ENCODE measurements at regions not wholly inside any gene's neighbourhood (a gene's known extent, or its start where the extent isn't known, plus 50 kb on each side); places are given as distances from the start of the nearest gene placed in this dataset.

DNA sequence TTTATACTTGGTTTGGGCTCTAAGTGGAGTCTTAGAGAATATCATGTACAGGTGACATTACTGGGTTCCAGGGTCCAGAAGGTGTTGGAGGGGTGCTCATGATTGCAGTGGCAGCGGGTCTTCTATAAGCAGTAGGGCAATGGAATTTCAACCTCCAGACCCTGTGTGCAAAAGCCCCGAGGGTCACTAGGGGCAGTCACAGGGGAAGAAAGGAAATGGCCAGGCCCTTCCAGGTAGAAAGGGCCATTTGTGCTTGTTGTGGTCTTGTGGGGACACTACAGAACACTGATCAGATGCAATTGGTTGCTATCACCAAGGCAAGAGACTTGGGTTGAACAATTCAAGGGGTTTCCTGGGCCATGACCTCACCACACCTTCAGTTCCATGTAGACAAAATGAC is 283.4 kb downstream of the GADD45G start:
- CTCF ChIA-PET (ENCODE audit: partially characterized antibody): interaction anchor here (0.6 kb wide), 1 partner anchor 10 kb away, joined by 3 read pairs; no protein-coding TSS in a partner anchor
- WGBS, 2 experiments (ENCODE audit: extremely low coverage in 1 of 2, insufficient coverage in 1 of 2, insufficient read length in 1 of 2, insufficient replicate concordance in 2 of 2, low coverage in 1 of 2, low lambda C conversion rate in 2 of 2, missing lambda C conversion rate in 1 of 2): 87% methylated on average over 2 of the region's 2 CpGs; no CpG with 5 or more reads in 1 of the 2 experiments
- H4K91ac ChIP-seq (replicated peaks; ENCODE audit: insufficient read length, low read length): no peak overlapping the region

More for the DNA sequence above, 283.4 kb downstream of the GADD45G start:
- no peak overlapping the region for H2BK15ac ChIP-seq (ENCODE audit: low read length)
- no peak overlapping the region for H3K4me3 ChIP-seq (ENCODE audit: extremely low read depth in 1 of 4, insufficient read depth in 2 of 4, low read depth in 3 of 4, low read length in 4 of 4)
- no peak overlapping the region for H4K8ac ChIP-seq (ENCODE audit: extremely low read depth, insufficient read depth, low read length)
- no peak overlapping the region for H3K56ac ChIP-seq (replicated peaks; ENCODE audit: insufficient read length, low read depth, low read length)
- no peak overlapping the region for H2AFZ ChIP-seq (ENCODE audit: low read length)
- H3K27ac ChIP-seq (ENCODE audit: low read depth, low read length): no peak overlapping the region
- H3K9ac ChIP-seq (replicated peaks in 1 of 4; ENCODE audit: extremely low read depth in 1 of 4, low read depth in 3 of 4, low read length in 3 of 4): no peak overlapping the region
- H3K4me1 ChIP-seq (replicated peaks in 1 of 4; ENCODE audit: control insufficient read depth in 3 of 4, insufficient read depth in 4 of 4, low read length in 3 of 4): peaks cover 0 to 3% (median 0%) of the 10 kb centered on the region in 4 experiments; a peak in 1 of 7 replicates
- no peak overlapping the region for H3K4ac ChIP-seq (replicated peaks; ENCODE audit: insufficient read length, low read depth, low read length)
- H3K23ac ChIP-seq (ENCODE audit: insufficient read length): no peak overlapping the region
- no peak overlapping the region for H2BK5ac ChIP-seq (ENCODE audit: low read depth, low read length)
- H4K5ac ChIP-seq (ENCODE audit: insufficient read length, low read depth, low read length): no peak overlapping the region
- H2BK120ac ChIP-seq (replicated peaks; ENCODE audit: low read depth, low read length): no peak overlapping the region
- no peak for DNase-seq (ENCODE audit: low read depth in 1 of 2, low spot score in 2 of 2)
- TF ChIP-seq, protein P1, sequence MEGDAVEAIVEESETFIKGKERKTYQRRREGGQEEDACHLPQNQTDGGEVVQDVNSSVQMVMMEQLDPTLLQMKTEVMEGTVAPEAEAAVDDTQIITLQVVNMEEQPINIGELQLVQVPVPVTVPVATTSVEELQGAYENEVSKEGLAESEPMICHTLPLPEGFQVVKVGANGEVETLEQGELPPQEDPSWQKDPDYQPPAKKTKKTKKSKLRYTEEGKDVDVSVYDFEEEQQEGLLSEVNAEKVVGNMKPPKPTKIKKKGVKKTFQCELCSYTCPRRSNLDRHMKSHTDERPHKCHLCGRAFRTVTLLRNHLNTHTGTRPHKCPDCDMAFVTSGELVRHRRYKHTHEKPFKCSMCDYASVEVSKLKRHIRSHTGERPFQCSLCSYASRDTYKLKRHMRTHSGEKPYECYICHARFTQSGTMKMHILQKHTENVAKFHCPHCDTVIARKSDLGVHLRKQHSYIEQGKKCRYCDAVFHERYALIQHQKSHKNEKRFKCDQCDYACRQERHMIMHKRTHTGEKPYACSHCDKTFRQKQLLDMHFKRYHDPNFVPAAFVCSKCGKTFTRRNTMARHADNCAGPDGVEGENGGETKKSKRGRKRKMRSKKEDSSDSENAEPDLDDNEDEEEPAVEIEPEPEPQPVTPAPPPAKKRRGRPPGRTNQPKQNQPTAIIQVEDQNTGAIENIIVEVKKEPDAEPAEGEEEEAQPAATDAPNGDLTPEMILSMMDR (IDR thresholded peaks at IDR 0.05; ENCODE audit: control extremely low read depth in 1 of 3, insufficient read depth in 1 of 3, low read depth in 1 of 3, low read length in 3 of 3): peak in 1 of 3 experiments; percentile 4; a peak in 1 of 4 replicates
- no peak for TF ChIP-seq EZH2 (IDR thresholded peaks at IDR 0.05; ENCODE audit: low read depth, low read length, severe bottlenecking)
- H2BK12ac ChIP-seq (ENCODE audit: low read depth, low read length): no peak overlapping the region
- H3K4me2 ChIP-seq (ENCODE audit: insufficient read depth in 1 of 2, low read depth in 2 of 2, low read length in 2 of 2): no peak overlapping the region
- H3K79me2 ChIP-seq (ENCODE audit: control insufficient read depth in 1 of 2, insufficient read depth in 2 of 2, low read length in 2 of 2): no peaks in the 10 kb centered on the region
- H4K20me1 ChIP-seq (replicated peaks in 1 of 2; ENCODE audit: control insufficient read depth in 1 of 2, insufficient read depth in 2 of 2, low read length in 2 of 2): no peaks in the 10 kb centered on the region
- no peak overlapping the region for H3K18ac ChIP-seq (ENCODE audit: extremely low read depth, low read length)
- H3K27me3 ChIP-seq (replicated peaks in 1 of 4; ENCODE audit: control insufficient read depth in 3 of 4, extremely low read depth in 1 of 4, insufficient read depth in 3 of 4, low read length in 3 of 4): no peaks in the 10 kb centered on the region
- H2BK20ac ChIP-seq (ENCODE audit: low read length): no peak overlapping the region
- no peaks in the 10 kb centered on the region for H3K36me3 ChIP-seq (ENCODE audit: control insufficient read depth in 2 of 4, insufficient read depth in 4 of 4, low read length in 3 of 4)
- no peaks in the 10 kb centered on the region for H3K79me1 ChIP-seq (ENCODE audit: low read depth, low read length)
- FAIRE-seq: no peak
- POLR2A ChIA-PET (ENCODE audit: partially characterized antibody): no interaction called here
- no peaks in the 10 kb centered on the region for H3K23me2 ChIP-seq (ENCODE audit: low read depth, low read length)
- H3K14ac ChIP-seq (ENCODE audit: insufficient read length): no peak overlapping the region
- no peak overlapping the region for H2AK5ac ChIP-seq (ENCODE audit: low read depth, low read length)
- no peaks in the 10 kb centered on the region; a peak in 1 of 4 replicates for H3K9me3 ChIP-seq (ENCODE audit: insufficient read depth in 2 of 2, low read depth in 1 of 2, low read length in 1 of 2)

All from H1 (cell line).